Dermis blood vessel endothelial cell (primary cell): ENCODE measurements at regions not wholly inside any gene's neighbourhood (a gene's known extent, or its start where the extent isn't known, plus 50 kb on each side); places are given as distances from the start of the nearest gene placed in this dataset.
"Not testable (repeated sequence)": the region's sequence is repeated elsewhere in the genome, so short reads cannot be mapped to it uniquely, and the experiment has no call there.

Experiments used
- DNase-seq: peaks from one replicate; pipeline ENCODE4 v3.0.0; 2010

GRCh38 chr9:110126499-110126941, 81.4 kb downstream of the C9orf152 start:
- peak; percentile 75 for DNase-seq

- peak; percentile 91 for DNase-seq
These were observed 80.7 kb downstream of the C9orf152 start for GRCh38 chr9:110126986-110127864.

GRCh38 chr9:110128664-110129329, 79.2 kb downstream of the C9orf152 start:
- no peak for DNase-seq

- no peak for DNase-seq
These were observed 78.5 kb downstream of the C9orf152 start for GRCh38 chr9:110129425-110129824.

GRCh38 chr9:110130211-110130610, 77.7 kb downstream of the C9orf152 start:
- no peak for DNase-seq

GRCh38 chr9:110130791-110131416, 77.1 kb downstream of the C9orf152 start:
- no peak for DNase-seq

- peak; percentile 49 for DNase-seq
These were observed 76.5 kb downstream of the C9orf152 start for GRCh38 chr9:110131499-110131898.

- not testable (repeated sequence) for DNase-seq
These were observed 75.4 kb downstream of the C9orf152 start for GRCh38 chr9:110132531-110132930.

- no peak for DNase-seq
These were observed 74.9 kb downstream of the C9orf152 start for GRCh38 chr9:110133059-110133458.

GRCh38 chr9:110133608-110134210, 74.2 kb downstream of the C9orf152 start:
- peak; percentile 49 for DNase-seq

GRCh38 chr9:110135846-110136245, 72.1 kb downstream of the C9orf152 start:
- DNase-seq: peak; percentile 41

- no peak for DNase-seq
These were observed 71.2 kb downstream of the C9orf152 start for GRCh38 chr9:110136802-110137201.

- DNase-seq: no peak
These were observed 67.7 kb downstream of the C9orf152 start for GRCh38 chr9:110140276-110140675.

- peak; percentile 74 for DNase-seq
These were observed 66.6 kb downstream of the C9orf152 start for GRCh38 chr9:110141227-110141793.

GRCh38 chr9:110142253-110142652, 65.7 kb downstream of the C9orf152 start:
- no peak for DNase-seq

GRCh38 chr9:110142868-110143481, 65.0 kb downstream of the C9orf152 start:
- DNase-seq: peak; percentile 50

GRCh38 chr9:110143485-110143884, 64.5 kb downstream of the C9orf152 start:
- DNase-seq: no peak

- DNase-seq: no peak
These were observed 63.9 kb downstream of the C9orf152 start for GRCh38 chr9:110143950-110144545.

- no peak for DNase-seq
These were observed 61.6 kb downstream of the C9orf152 start for GRCh38 chr9:110146373-110146772.

GRCh38 chr9:110148384-110148783, 59.6 kb downstream of the C9orf152 start:
- no peak for DNase-seq

GRCh38 chr9:110148891-110149290, 59.1 kb downstream of the C9orf152 start:
- DNase-seq: no peak
